ENCODE measurements at regions not wholly inside any gene's neighbourhood (a gene's known extent, or its start where the extent isn't known, plus 50 kb on each side); places are given as distances from the start of the nearest gene placed in this dataset.

DNA sequence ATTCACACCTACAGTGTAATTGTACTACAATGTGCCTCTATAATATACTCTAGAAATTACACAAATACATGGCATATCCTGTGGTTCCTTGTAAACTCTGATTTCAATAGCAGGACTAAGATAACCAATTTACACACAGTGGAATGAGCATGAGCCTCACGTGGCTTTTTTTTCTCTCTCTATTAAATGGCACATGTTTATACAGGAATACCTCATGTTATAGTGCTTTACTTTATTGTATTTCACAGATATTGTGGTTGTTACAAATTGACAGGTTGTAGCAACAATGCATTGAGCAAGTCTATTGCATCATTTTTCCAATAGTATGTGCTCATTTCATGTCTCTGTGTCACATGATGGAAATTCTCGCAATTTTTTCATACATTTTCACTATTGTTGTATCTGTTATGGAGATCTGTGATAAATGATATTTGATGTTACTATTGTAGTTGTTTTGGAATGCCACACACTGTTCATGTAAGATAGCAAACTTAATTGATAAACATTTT is 260.0 kb downstream of the FSIP2 start:
- no peak for ATAC-seq
- H3K27ac Mint-ChIP-seq = no peak overlapping the region
- no peaks in the 10 kb centered on the region for H3K27me3 Mint-ChIP-seq (ENCODE audit: low read depth)
- no peak overlapping the region for H3K4me3 Mint-ChIP-seq
- no peaks in the 10 kb centered on the region for H3K36me3 Mint-ChIP-seq
- CTCF ChIA-PET = no interaction called here
- POLR2A ChIA-PET = no interaction called here
- no peak for DNase-seq (ENCODE audit: low spot score)
- TF ChIP-seq RORB (CRISPR knock-in tag; IDR thresholded peaks at IDR 0.05) (no peak), KAT7 (CRISPR knock-in tag; IDR thresholded peaks at IDR 0.05; ENCODE audit: borderline replicate concordance) (no peak), GABPB1 (CRISPR knock-in tag; IDR thresholded peaks at IDR 0.05) (peak; percentile 54)
- H3K9me3 Mint-ChIP-seq = no peaks in the 10 kb centered on the region
- H3K4me1 Mint-ChIP-seq = peaks cover 2% of the 10 kb centered on the region

- no peak for DNase-seq (ENCODE audit: low spot score)
- Mint-ChIP-seq H3K27ac (0 out of 2 replicates have a peak overlapping the region, but pooled peaks have one; percentile 0), H3K36me3 (peaks cover 62% of the 10 kb centered on the region), H3K4me1 (peaks cover 18% of the 10 kb centered on the region), H3K9me3 (peaks cover 80% of the 10 kb centered on the region), H3K27me3 (ENCODE audit: low read depth) (no peaks in the 10 kb centered on the region), H3K4me3 (no peak overlapping the region)
- TF ChIP-seq ZNF423 (CRISPR knock-in tag; IDR thresholded peaks at IDR 0.05) = peak; percentile 51; the same call in 1 of the 2 replicates
- TF ChIP-seq, protein P1, sequence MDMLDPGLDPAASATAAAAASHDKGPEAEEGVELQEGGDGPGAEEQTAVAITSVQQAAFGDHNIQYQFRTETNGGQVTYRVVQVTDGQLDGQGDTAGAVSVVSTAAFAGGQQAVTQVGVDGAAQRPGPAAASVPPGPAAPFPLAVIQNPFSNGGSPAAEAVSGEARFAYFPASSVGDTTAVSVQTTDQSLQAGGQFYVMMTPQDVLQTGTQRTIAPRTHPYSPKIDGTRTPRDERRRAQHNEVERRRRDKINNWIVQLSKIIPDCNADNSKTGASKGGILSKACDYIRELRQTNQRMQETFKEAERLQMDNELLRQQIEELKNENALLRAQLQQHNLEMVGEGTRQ (CRISPR knock-in tag; IDR thresholded peaks at IDR 0.05) = no peak
- CTCF ChIA-PET = no interaction called here
- POLR2A ChIA-PET = no interaction called here
- ATAC-seq = peak; percentile 76
These were observed 270.7 kb downstream of the FSIP2 start for GRCh38 chr2:186009341-186009740.

DNA sequence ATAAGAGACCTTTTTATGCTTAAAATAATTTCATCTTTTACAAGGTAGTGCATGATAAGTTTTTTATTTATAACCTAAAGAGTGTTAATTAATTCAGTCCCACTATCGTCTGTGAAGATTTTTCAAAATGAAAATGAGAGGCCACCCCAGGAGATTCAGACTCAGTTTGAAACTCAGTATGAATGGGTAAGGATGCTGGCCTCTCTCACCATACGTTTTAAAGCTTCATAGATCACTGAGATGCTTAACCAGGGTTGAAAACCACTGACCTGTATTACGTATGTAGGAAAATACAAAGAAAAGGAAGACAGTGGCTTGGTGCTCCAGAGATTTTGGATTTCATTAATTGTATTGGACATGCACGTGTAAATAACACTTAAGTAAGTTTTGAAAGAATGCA is 278.7 kb downstream of the FSIP2 start:
- H3K27me3 Mint-ChIP-seq (ENCODE audit: low read depth) = no peaks in the 10 kb centered on the region
- CTCF ChIA-PET = no interaction called here
- peaks cover 26% of the 10 kb centered on the region for H3K9me3 Mint-ChIP-seq
- TF ChIP-seq ZNF425 (CRISPR knock-in tag; conservative IDR thresholded peaks at IDR 0.05) (no peak), ZSCAN18 (CRISPR knock-in tag; IDR thresholded peaks at IDR 0.05) (no peak), SMAD3 (CRISPR knock-in tag; IDR thresholded peaks at IDR 0.05; ENCODE audit: borderline replicate concordance) (no peak), KAT7 (CRISPR knock-in tag; IDR thresholded peaks at IDR 0.05; ENCODE audit: borderline replicate concordance) (no peak), ATF6 (CRISPR knock-in tag; IDR thresholded peaks at IDR 0.05) (no peak), ZBTB21 (CRISPR knock-in tag; IDR thresholded peaks at IDR 0.05; ENCODE audit: borderline replicate concordance) (no peak), TCF7 (CRISPR knock-in tag; IDR thresholded peaks at IDR 0.05; ENCODE audit: low read depth) (no peak), E2F5 (CRISPR knock-in tag; IDR thresholded peaks at IDR 0.05) (no peak)
- H3K4me1 Mint-ChIP-seq = peaks cover 6% of the 10 kb centered on the region
- ATAC-seq (no peak), DNase-seq (ENCODE audit: low spot score) (no peak)
- POLR2A ChIA-PET = no interaction called here
- H3K36me3 Mint-ChIP-seq = peaks cover 17% of the 10 kb centered on the region
- no peak overlapping the region for H3K4me3 Mint-ChIP-seq
- H3K27ac Mint-ChIP-seq = no peak overlapping the region

Data from WTC11 (cell line).